ENCODE measurements at regions not wholly inside any gene's neighbourhood (a gene's known extent, or its start where the extent isn't known, plus 50 kb on each side); places are given as distances from the start of the nearest gene placed in this dataset.

DNA sequence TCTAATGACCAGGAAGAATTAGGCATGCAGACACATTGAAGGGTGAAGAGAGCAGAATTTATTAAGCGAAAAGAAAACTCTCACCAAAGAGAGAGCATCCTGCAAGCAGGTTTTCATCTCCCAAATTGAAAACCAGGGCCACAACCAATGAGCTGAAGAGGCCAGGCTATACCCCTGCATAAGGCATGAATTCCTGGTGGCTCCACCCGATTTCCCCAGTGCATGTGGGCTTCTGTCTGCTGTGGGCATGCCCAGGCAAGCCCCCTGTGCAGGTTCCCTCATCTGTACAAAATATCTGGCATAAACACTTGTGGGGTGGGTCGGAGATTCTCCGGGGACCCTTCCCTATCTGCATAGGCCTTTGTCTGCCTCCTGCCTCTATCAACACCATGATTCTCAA lies 621.6 kb upstream of the LRRTM1 start:
- TF ChIP-seq, protein P1, sequence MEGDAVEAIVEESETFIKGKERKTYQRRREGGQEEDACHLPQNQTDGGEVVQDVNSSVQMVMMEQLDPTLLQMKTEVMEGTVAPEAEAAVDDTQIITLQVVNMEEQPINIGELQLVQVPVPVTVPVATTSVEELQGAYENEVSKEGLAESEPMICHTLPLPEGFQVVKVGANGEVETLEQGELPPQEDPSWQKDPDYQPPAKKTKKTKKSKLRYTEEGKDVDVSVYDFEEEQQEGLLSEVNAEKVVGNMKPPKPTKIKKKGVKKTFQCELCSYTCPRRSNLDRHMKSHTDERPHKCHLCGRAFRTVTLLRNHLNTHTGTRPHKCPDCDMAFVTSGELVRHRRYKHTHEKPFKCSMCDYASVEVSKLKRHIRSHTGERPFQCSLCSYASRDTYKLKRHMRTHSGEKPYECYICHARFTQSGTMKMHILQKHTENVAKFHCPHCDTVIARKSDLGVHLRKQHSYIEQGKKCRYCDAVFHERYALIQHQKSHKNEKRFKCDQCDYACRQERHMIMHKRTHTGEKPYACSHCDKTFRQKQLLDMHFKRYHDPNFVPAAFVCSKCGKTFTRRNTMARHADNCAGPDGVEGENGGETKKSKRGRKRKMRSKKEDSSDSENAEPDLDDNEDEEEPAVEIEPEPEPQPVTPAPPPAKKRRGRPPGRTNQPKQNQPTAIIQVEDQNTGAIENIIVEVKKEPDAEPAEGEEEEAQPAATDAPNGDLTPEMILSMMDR (IDR thresholded peaks at IDR 0.05): no peak
- TF ChIP-seq ZFX (IDR thresholded peaks at IDR 0.05; ENCODE audit: borderline replicate concordance): no peak

Data from 22Rv1 (cell line).